Central memory CD8-positive, alpha-beta T cell (primary cell): ENCODE measurements at regions not wholly inside any gene's neighbourhood (a gene's known extent, or its start where the extent isn't known, plus 50 kb on each side); places are given as distances from the start of the nearest gene placed in this dataset.
A peak's percentile ranks its signal among the peaks of the same experiment; 100 is the strongest.
"Not testable (repeated sequence)": the region's sequence is repeated elsewhere in the genome, so short reads cannot be mapped to it uniquely, and the experiment has no call there.

Source experiments
- ATAC-seq: fragments of 150-1000 bp; cut with Tn5 transposase; replicated peaks from 2 replicates; pipeline ENCODE4 v1.10.0; 2022; ENCODE audit warnings: mild to moderate bottlenecking, moderate FRiP score, moderate number of reproducible peaks; ENCODE audit not compliant: poor library complexity, severe bottlenecking; ENCODE audit errors: extremely low read depth
- DNase-seq, 2 donors: peaks; one replicate each; pipeline ENCODE4 v3.0.0; 2021; ENCODE audit warnings: low spot score in 2 of 2
- H3K27ac Mint-ChIP-seq: one replicate; pipeline ENCODE4 v1.8.0; 2022; ENCODE audit warnings: low read depth, mild to moderate bottlenecking, moderate library complexity, mixed read lengths
- H3K27me3 Mint-ChIP-seq: one replicate; pipeline ENCODE4 v1.8.0; 2022; ENCODE audit warnings: mixed read lengths
- H3K36me3 Mint-ChIP-seq: one replicate; pipeline ENCODE4 v1.8.0; 2022; ENCODE audit warnings: mild to moderate bottlenecking, moderate library complexity, mixed read lengths; ENCODE audit not compliant: insufficient read depth
- H3K4me1 Mint-ChIP-seq: one replicate; pipeline ENCODE4 v1.8.0; 2022; ENCODE audit warnings: mixed read lengths
- H3K4me3 Mint-ChIP-seq: one replicate; pipeline ENCODE4 v1.8.0; 2022; ENCODE audit warnings: mild to moderate bottlenecking, moderate library complexity, mixed read lengths
- H3K9me3 Mint-ChIP-seq: one replicate; pipeline ENCODE4 v1.8.0; 2022; ENCODE audit warnings: mixed read lengths

- not testable (repeated sequence) for H3K36me3 Mint-ChIP-seq, H3K9me3 Mint-ChIP-seq, DNase-seq, H3K27me3 Mint-ChIP-seq
- ATAC-seq: peak; percentile 21
- H3K4me3 Mint-ChIP-seq: peak overlapping the region; percentile 73
- H3K4me1 Mint-ChIP-seq: peaks cover 17% of the 10 kb centered on the region
- peak overlapping the region; percentile 86 for H3K27ac Mint-ChIP-seq
Observed at GRCh38 chr6:15023018-15023417, 222.9 kb upstream of the JARID2 start.

DNA sequence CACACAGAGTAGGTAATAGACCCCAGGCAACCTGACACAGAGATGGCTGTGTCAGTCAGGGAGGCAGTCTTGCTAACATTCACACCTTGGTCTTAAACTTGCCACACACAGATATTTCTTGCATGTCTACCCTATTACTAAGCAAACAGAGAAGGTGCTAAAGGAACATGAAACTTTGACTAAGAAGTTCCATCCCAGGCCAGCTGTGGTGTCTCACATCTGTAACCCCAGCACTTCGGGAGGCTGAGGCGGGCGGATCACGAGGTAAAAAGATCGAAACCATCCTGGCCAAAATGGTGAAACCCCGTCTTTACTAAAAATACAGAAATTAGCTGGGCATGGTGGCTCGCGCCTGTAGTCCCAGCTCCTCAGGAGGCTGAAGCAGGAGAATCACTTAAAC, 222.4 kb upstream of the JARID2 start:
- H3K36me3 Mint-ChIP-seq: peaks cover 9% of the 10 kb centered on the region
- DNase-seq (peak in 1 of 2 donors; percentile 40), ATAC-seq (peak; percentile 97)
- H3K27ac Mint-ChIP-seq: peak overlapping the region; percentile 86
- peaks cover 17% of the 10 kb centered on the region for H3K4me1 Mint-ChIP-seq
- H3K27me3 Mint-ChIP-seq: no peaks in the 10 kb centered on the region
- no peaks in the 10 kb centered on the region for H3K9me3 Mint-ChIP-seq
- H3K4me3 Mint-ChIP-seq: peak overlapping the region; percentile 73

DNA sequence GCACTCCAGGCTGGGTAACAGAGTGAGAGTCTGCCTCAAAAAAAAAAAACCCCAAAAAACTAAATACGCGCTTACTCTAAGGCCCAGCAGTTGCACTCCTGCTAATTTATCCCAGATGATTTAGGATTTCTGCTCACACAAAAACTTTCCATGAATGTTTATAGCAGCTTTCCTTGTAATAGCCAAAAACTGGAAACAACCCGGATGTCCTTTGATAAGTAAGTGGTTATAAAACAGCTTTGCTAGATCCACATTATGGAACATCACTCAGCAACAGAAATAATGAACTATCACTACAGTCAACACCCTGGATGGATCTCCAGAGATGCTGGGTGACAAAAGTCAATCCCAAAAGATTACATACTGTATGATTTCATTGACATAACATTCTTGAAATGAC, 220.4 kb upstream of the JARID2 start:
- Mint-ChIP-seq H3K27me3 (no peaks in the 10 kb centered on the region), H3K4me3 (no peak overlapping the region), H3K36me3 (peaks cover 9% of the 10 kb centered on the region), H3K27ac (no peak overlapping the region), H3K4me1 (peaks cover 17% of the 10 kb centered on the region), H3K9me3 (no peaks in the 10 kb centered on the region)
- DNase-seq (no peak), ATAC-seq (no peak)

DNA sequence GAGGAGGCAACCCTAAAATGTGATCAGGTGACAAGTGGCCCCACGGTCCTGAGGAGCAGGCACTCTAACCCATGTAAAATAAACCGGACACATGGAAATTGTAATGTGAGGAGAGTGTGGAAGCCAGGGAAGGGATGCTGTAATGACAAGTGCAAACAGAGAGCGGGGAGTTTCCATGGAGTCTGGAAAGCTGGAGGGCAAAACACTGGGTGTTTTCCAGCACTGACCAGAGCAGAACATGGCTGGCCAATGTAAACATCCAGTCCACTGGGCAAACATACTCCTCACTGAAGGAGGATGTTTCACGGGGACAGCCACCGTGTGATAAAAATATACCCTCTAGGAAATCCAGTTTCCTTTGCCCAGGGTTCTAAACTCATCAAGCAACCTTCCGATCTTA, 219.0 kb upstream of the JARID2 start:
- DNase-seq (no peak), ATAC-seq (no peak)
- Mint-ChIP-seq H3K27me3 (no peaks in the 10 kb centered on the region), H3K27ac (peak overlapping the region; percentile 77), H3K9me3 (no peaks in the 10 kb centered on the region), H3K4me1 (peaks cover 12% of the 10 kb centered on the region), H3K4me3 (no peak overlapping the region), H3K36me3 (peaks cover 9% of the 10 kb centered on the region)

DNA sequence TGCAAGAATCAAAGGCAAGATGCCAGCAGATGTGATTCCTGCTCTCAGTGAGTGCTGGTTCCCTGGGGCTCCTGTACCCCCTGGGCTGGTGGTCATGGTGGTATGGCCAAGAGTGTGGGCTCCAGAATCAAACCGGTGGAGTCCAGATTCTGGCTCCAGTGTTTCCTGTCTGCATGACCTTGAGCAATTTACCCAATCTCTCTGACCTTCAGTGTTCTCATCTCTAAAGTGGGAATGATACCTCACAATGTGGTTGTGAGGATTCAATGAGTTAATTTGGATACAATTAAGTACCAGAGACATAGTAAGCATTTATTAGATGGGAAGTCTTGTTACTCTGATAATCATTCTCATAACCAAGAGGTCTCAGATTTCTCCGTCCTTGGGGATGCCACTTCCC, 218.4 kb upstream of the JARID2 start:
- Mint-ChIP-seq H3K9me3 (no peaks in the 10 kb centered on the region), H3K4me3 (no peak overlapping the region), H3K27ac (no peak overlapping the region), H3K36me3 (peaks cover 9% of the 10 kb centered on the region), H3K27me3 (no peaks in the 10 kb centered on the region), H3K4me1 (peaks cover 8% of the 10 kb centered on the region)
- no peak for DNase-seq
- no peak for ATAC-seq

GRCh38 chr6:15032015-15032414, 213.9 kb upstream of the JARID2 start:
- DNase-seq (no peak), ATAC-seq (no peak)
- Mint-ChIP-seq H3K9me3 (no peaks in the 10 kb centered on the region), H3K4me1 (no peaks in the 10 kb centered on the region), H3K36me3 (peaks cover 3% of the 10 kb centered on the region), H3K4me3 (no peak overlapping the region), H3K27me3 (no peaks in the 10 kb centered on the region), H3K27ac (no peak overlapping the region)

- ATAC-seq (no peak), DNase-seq (no peak)
- Mint-ChIP-seq H3K4me1 (no peaks in the 10 kb centered on the region), H3K4me3 (no peak overlapping the region), H3K9me3 (no peaks in the 10 kb centered on the region), H3K27ac (no peak overlapping the region), H3K27me3 (no peaks in the 10 kb centered on the region), H3K36me3 (no peaks in the 10 kb centered on the region)
Observed at GRCh38 chr6:15033850-15034203, 212.0 kb upstream of the JARID2 start.

- H3K36me3 Mint-ChIP-seq: no peaks in the 10 kb centered on the region
- no peaks in the 10 kb centered on the region for H3K9me3 Mint-ChIP-seq
- no peak overlapping the region for H3K4me3 Mint-ChIP-seq
- H3K27ac Mint-ChIP-seq: no peak overlapping the region
- H3K4me1 Mint-ChIP-seq: no peaks in the 10 kb centered on the region
- ATAC-seq (no peak), DNase-seq (no peak)
- no peaks in the 10 kb centered on the region for H3K27me3 Mint-ChIP-seq
Observed at GRCh38 chr6:15036690-15037245, 209.1 kb upstream of the JARID2 start.

DNA sequence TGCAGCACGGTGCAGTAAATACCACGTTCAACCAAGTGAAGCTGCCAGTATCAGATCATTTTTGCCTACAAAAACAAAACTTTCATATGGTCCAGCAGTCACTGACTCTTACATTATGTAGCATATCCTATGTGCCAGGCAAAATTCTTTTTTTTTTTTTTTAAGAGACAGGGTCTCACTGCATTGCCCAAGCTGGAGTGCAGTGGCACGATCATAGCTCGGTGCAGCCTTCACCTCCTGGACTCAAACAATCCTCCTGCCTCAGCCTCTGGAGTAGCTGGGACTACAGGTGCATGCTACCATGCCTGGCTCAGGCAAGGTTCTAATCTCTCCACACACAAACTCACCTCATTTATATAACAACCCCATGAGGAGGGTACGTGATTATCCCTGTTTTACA, 208.6 kb upstream of the JARID2 start:
- Mint-ChIP-seq H3K4me1 (no peaks in the 10 kb centered on the region), H3K36me3 (no peaks in the 10 kb centered on the region), H3K27me3 (no peaks in the 10 kb centered on the region), H3K4me3 (no peak overlapping the region), H3K9me3 (no peaks in the 10 kb centered on the region), H3K27ac (no peak overlapping the region)
- DNase-seq (no peak), ATAC-seq (no peak)

GRCh38 chr6:15038013-15038791, 207.7 kb upstream of the JARID2 start:
- ATAC-seq (no peak), DNase-seq (no peak)
- Mint-ChIP-seq H3K4me3 (no peak overlapping the region), H3K4me1 (no peaks in the 10 kb centered on the region), H3K36me3 (no peaks in the 10 kb centered on the region), H3K9me3 (no peaks in the 10 kb centered on the region), H3K27ac (no peak overlapping the region), H3K27me3 (no peaks in the 10 kb centered on the region)

- no peak overlapping the region for H3K4me3 Mint-ChIP-seq
- ATAC-seq (no peak), DNase-seq (no peak)
Observed at GRCh38 chr6:15039136-15039535, 206.7 kb upstream of the JARID2 start.

DNA sequence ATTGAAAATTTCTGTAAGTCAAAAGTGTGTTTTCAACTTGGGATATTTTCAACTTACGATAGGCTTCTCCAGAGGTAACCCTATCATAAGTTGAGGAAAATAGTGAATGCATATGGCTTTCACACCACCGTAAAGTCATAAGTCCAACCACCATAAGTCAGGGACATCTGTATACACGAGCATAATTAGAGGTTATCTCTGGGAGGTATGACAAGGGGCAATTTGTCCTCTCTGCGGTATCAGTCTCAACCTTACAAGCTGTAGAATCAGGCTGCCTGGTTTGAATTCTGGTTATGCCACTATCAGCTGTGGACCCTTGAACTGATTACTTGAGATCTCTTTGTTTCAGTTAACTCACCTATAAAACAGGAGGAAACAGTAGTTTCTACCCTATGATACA, 202.9 kb upstream of the JARID2 start:
- Mint-ChIP-seq H3K4me3 (no peak overlapping the region), H3K36me3 (no peaks in the 10 kb centered on the region), H3K27ac (no peak overlapping the region), H3K9me3 (no peaks in the 10 kb centered on the region), H3K4me1 (no peaks in the 10 kb centered on the region), H3K27me3 (no peaks in the 10 kb centered on the region)
- ATAC-seq: no peak
- no peak for DNase-seq

More at GRCh38 chr6:15039136-15039535, 206.7 kb upstream of the JARID2 start:
- Mint-ChIP-seq H3K9me3 (no peaks in the 10 kb centered on the region), H3K27me3 (no peaks in the 10 kb centered on the region), H3K4me1 (no peaks in the 10 kb centered on the region), H3K27ac (no peak overlapping the region), H3K36me3 (no peaks in the 10 kb centered on the region)

- no peak for DNase-seq
- H3K27me3 Mint-ChIP-seq: no peaks in the 10 kb centered on the region
- H3K4me3 Mint-ChIP-seq: no peak overlapping the region
- ATAC-seq: no peak
- no peaks in the 10 kb centered on the region for H3K36me3 Mint-ChIP-seq
- H3K9me3 Mint-ChIP-seq: no peaks in the 10 kb centered on the region
- H3K4me1 Mint-ChIP-seq: no peaks in the 10 kb centered on the region
- H3K27ac Mint-ChIP-seq: no peak overlapping the region
Observed at GRCh38 chr6:15044146-15044882, 201.6 kb upstream of the JARID2 start.
